Activated T-cell treated with anti-CD3 and anti-CD28 coated beads for 1 hour (primary cell): ENCODE measurements at regions not wholly inside any gene's neighbourhood (a gene's known extent, or its start where the extent isn't known, plus 50 kb on each side); places are given as distances from the start of the nearest gene placed in this dataset.
"Not testable (repeated sequence)": the region's sequence is repeated elsewhere in the genome, so short reads cannot be mapped to it uniquely, and the experiment has no call there.

Source experiments
- DNase-seq: peaks from one replicate; pipeline ENCODE4 v3.0.0-alpha.2; 2020; ENCODE audit warnings: low read depth

GRCh38 chr20:40278673-40279072 lies 410.4 kb downstream of the MAFB start:
- DNase-seq, result no peak

GRCh38 chr20:40276301-40276700 lies 412.7 kb downstream of the MAFB start:
- DNase-seq, result no peak

GRCh38 chr20:40275738-40276137 lies 413.3 kb downstream of the MAFB start:
- DNase-seq, result no peak

- DNase-seq, result no peak
Measured at GRCh38 chr20:40274912-40275533, 414.0 kb downstream of the MAFB start.

- DNase-seq, result not testable (repeated sequence)
Measured at GRCh38 chr20:40269274-40269673, 419.8 kb downstream of the MAFB start.

GRCh38 chr20:40268321-40269075 lies 420.5 kb downstream of the MAFB start:
- no peak for DNase-seq

- DNase-seq, result no peak
Measured at GRCh38 chr20:40265825-40266533, 423.1 kb downstream of the MAFB start.

- no peak for DNase-seq
Measured at GRCh38 chr20:40262219-40262618, 426.8 kb downstream of the MAFB start.

- no peak for DNase-seq
Measured at GRCh38 chr20:40258931-40259330, 430.1 kb downstream of the MAFB start.

- DNase-seq, result no peak
Measured at GRCh38 chr20:40257763-40258162, 431.3 kb downstream of the MAFB start.

GRCh38 chr20:40255365-40255764 lies 433.7 kb downstream of the MAFB start:
- DNase-seq, result no peak

GRCh38 chr20:40254023-40254772 lies 434.8 kb downstream of the MAFB start:
- DNase-seq, result no peak

GRCh38 chr20:40251284-40251932 lies 437.6 kb downstream of the MAFB start:
- DNase-seq, result no peak

- DNase-seq, result no peak
Measured at GRCh38 chr20:40249805-40250204, 439.2 kb downstream of the MAFB start.

- DNase-seq, result no peak
Measured at GRCh38 chr20:40245829-40246228, 443.2 kb downstream of the MAFB start.

- DNase-seq, result no peak
Measured at GRCh38 chr20:40244286-40244685, 444.8 kb downstream of the MAFB start.

GRCh38 chr20:40241596-40242343 lies 447.3 kb downstream of the MAFB start:
- no peak for DNase-seq

GRCh38 chr20:40238511-40238910 lies 450.5 kb downstream of the MAFB start:
- no peak for DNase-seq

GRCh38 chr20:40234593-40234992 lies 454.4 kb downstream of the MAFB start:
- no peak for DNase-seq

GRCh38 chr20:40233406-40233805 lies 455.6 kb downstream of the MAFB start:
- no peak for DNase-seq

- DNase-seq, result no peak
Measured at GRCh38 chr20:40232756-40233155, 456.3 kb downstream of the MAFB start.
